Thyroid gland (tissue), 4 donors: ENCODE measurements at regions not wholly inside any gene's neighbourhood (a gene's known extent, or its start where the extent isn't known, plus 50 kb on each side); places are given as distances from the start of the nearest gene placed in this dataset.
"Not testable (repeated sequence)": the region's sequence is repeated elsewhere in the genome, so short reads cannot be mapped to it uniquely, and the experiment has no call there.

ENCODE experiments used
- POLR2A ChIP-seq, 2 donors: fragments of 450-650 bp; IDR thresholded peaks; one replicate each; pipeline ENCODE4 v1.6.1; 2017; ENCODE audit warnings: antibody characterized with exemption in 2 of 2, mild to moderate bottlenecking in 2 of 2, moderate library complexity in 1 of 2
- TF ChIP-seq, protein P1 (sequence below), 6 experiments: fragments of 200-600 bp in 3 of 6; fragments of 450-650 bp in 3 of 6; sonication (generic) in 3 of 6; IDR thresholded peaks; one replicate each; pipeline ENCODE4 v1.5.1; 2016 to 2019; ENCODE audit warnings: antibody characterized with exemption in 6 of 6, mild to moderate bottlenecking in 2 of 6, inconsistent platforms in 1 of 6, moderate library complexity in 1 of 6

DNA sequence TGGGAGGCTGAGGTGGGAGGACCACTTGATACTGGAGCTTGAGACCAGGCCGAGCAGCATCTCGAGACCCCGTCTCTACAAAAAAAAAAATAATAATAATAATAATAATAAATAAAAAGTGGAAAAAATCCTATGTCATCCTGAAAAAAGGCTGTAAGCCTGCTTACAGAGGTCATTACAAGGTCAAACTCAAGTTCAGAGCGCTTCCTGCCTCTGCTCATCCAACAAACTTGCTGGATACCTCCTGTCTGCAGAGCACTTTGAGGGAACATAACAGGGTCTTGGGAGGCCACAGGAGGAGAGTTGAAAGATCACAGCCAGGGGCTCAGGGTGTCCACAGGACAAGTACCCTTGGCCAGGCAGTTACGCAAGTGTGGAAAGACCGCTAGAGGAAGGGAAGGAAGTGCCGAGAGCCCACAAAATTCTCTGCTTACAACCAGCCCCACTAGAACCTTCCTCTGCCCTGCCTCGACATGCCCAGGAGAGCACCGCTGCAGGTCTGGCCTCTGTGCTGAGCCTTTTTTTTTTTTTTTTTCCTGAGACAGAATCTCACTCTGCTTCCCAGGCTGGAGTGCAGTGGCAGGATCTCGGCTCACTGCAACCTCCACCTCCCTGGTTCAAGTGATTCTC lies 92.5 kb downstream of the NSUN5 start:
- TF ChIP-seq, protein P1, sequence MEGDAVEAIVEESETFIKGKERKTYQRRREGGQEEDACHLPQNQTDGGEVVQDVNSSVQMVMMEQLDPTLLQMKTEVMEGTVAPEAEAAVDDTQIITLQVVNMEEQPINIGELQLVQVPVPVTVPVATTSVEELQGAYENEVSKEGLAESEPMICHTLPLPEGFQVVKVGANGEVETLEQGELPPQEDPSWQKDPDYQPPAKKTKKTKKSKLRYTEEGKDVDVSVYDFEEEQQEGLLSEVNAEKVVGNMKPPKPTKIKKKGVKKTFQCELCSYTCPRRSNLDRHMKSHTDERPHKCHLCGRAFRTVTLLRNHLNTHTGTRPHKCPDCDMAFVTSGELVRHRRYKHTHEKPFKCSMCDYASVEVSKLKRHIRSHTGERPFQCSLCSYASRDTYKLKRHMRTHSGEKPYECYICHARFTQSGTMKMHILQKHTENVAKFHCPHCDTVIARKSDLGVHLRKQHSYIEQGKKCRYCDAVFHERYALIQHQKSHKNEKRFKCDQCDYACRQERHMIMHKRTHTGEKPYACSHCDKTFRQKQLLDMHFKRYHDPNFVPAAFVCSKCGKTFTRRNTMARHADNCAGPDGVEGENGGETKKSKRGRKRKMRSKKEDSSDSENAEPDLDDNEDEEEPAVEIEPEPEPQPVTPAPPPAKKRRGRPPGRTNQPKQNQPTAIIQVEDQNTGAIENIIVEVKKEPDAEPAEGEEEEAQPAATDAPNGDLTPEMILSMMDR (IDR thresholded peaks at IDR 0.05) = not testable (repeated sequence)
- TF ChIP-seq POLR2A (IDR thresholded peaks at IDR 0.05) = not testable (repeated sequence)
